ENCODE measurements at regions not wholly inside any gene's neighbourhood (a gene's known extent, or its start where the extent isn't known, plus 50 kb on each side); places are given as distances from the start of the nearest gene placed in this dataset.
"Not testable (repeated sequence)": the region's sequence is repeated elsewhere in the genome, so short reads cannot be mapped to it uniquely, and the experiment has no call there.

DNA sequence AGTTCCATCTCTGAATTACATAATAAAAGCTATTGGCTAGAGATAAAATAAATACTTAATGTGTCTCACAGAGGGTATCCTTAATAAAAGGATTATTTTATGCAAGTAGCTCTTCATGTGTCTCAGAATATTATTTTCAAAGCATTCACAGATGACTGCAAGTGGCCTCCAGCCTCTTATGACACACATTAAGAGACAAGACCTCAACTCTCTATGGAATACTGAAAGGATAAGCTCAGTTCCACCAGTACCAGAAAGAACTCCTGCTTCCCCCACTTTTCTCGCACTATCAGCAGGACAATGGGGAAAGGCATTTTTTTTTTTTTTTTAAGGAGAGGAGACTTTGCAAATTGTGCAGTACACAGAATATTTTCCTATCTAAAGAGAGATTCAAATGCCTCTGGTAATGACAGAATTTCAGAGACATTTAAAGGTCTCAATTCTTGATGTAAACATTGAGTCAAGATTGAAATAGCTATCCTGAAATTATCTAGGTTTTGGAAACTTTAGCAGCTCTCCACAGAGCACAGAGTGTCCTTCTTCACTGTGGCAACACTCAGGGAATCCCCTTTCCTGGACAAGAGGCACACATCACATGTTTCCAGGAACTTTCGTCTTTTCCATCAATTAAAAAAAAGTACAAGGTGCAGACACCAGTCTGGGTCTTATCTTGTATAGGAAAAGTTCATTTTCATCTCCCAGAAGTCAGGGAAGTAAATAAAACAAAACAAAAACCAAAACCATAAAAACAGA, 122.0 kb upstream of the ANK3 start:
- no peak for DNase-seq

DNA sequence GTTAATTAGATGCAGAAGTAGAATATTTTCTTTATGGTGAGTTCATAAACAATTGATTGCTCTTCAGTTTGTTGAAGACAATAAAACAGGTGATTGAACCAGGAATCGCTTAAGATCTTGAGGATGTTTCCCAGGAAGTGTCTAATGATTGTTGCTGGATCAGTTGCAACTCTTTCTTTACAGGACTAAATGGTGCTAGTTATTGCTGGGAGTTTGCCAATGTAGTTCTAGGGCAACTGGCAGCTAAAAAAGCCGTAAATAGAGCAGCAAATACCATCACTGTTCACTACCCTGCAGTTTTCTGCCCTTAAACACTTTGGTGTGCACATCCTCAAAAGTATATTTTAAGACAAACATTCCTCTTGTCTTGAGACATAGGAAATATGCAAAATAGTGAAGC, 119.2 kb upstream of the ANK3 start:
- no peak for DNase-seq

DNA sequence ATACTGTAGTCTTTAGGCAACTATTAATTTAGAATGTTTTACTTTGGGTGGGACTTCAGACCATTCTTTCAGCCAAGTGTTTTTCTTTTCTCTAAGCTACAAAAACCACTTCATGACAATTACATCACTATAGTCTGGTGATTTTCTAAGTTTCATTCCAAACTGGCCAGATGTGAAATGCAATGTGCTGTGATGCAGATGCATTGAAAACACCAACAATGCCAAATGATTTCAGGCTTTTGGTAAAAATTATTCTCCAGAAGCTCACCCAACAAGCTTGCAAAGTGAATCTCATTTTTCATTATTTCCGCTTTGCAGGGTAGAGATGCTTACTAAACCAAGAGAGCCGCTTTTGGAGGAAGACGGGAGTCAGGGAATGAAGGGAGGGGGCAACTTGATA, 118.4 kb upstream of the ANK3 start:
- DNase-seq = no peak

DNA sequence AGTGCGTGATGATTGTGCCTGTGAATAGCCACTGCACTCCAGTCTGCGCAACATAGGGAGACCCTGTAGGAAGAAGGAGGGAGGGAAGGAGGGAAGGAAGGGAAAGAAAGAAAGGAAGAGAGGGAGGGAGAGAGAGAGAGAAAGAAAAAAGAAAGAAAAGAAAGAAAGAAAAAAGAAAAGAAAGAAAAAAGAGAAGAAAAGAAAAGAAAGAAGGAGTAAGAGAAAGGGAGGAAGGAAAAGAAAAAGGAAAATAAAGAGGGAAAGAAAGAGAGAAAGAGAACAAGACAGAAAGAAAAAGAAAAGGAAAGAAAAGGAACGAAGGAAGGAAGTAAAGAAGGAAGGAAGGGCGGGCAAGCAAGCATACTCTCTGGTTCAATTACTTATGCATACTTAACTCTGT, 112.9 kb upstream of the ANK3 start:
- DNase-seq = no peak

DNA sequence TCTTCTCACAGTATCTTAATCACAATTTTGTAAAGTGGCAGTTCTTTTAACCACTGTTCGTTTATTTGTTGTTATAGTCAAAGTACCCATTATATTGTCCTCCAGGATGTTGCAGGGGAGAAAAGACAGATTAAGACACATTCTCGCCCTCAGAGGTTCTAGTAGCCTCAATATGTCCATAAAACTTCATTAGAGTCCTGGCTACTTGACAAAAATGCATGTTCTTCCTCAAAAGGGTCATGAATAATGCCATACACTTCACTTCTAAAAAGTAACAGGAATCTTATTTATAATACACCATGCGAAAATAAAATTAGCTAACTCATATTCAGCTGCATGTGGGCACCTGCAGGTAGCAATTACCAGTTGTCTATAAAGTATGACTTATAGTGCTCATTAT, 109.3 kb upstream of the ANK3 start:
- no peak for DNase-seq

DNA sequence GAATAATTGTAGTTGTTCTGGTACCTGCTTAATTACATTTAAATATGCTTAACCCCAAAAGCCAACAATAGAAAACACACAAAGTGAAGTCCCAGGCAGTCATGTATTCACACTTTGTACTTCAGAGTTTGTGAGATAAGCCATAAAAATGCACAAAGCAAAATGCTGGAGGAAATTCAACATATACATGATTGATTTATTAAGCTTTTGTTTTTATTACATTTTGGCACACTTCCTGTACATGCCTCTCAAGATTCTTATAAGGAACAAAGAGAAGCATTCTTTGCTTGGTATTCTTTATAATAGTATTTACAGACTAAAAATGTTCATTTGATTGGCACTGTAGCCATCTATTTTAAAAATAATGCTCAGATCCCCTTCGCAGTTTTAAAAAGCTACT, 107.7 kb upstream of the ANK3 start:
- no peak for DNase-seq

DNA sequence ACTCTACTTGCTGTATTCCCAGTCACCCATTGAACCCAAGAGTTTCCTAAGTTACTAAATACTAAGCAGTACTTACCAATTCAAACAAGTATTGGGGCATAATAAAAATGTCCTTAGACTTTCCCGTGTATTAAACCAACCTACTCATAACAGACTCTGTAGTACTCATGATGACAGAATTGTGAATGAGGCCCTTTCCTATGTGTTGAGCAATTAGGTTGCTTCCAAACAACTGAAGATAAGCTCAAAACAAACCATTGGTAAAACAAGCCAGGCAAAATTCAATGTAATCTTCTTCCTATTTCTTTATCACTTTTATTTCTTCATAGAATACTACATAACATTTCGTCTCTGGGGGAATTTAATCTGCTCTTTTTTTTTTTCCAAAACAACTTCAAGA, 106.5 kb upstream of the ANK3 start:
- DNase-seq = no peak

DNA sequence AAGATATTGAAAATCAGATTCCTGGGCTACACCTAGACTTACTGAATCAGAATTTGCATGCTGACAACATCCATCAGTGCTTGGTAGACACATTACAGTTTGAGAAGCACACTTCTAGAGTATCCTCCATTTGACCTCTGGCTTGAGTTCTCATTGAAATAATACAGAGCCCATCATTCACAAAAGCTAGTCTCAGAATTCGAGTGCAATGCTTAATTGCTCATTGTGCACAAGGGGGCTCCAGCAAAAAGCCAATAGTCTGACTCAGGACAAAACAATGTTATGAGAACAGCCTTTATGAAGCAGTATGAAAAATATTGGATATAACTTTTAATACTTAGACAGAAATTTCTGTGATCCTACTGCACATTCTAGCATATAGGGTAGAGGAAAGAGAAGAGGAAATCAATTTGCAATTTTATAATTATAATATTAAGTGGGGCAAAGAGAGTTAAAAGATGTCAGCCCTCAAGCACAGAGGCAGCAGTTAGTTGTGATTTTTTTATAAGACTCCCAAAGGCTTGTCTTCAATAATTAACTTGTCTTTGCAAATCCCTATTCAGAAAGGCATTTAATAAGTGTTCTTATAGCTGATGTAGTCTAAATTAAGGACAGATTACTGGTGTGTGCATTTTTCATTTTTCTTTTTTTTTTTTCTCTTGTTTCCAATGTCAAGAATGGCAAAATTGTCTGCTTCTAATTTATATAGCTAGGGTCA, 105.8 kb upstream of the ANK3 start:
- DNase-seq = no peak

DNA sequence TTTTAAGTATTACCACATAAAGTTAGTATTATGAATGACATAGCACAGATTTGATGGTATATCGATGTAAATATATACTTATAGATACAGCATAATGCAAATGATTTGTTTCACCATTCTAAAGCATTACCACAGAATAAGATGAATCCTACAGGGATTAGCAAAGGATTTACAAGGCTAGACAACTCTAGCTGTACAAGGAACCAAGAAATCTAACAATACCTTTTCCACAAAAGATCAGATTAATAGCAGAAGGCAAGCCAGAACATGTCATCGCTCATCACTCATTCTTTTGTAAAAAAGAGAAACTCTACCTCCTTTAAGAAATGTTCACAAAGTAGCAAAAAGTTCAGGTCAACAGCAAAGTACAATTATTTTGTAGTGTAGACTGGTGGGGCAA, 105.1 kb upstream of the ANK3 start:
- DNase-seq = no peak

DNA sequence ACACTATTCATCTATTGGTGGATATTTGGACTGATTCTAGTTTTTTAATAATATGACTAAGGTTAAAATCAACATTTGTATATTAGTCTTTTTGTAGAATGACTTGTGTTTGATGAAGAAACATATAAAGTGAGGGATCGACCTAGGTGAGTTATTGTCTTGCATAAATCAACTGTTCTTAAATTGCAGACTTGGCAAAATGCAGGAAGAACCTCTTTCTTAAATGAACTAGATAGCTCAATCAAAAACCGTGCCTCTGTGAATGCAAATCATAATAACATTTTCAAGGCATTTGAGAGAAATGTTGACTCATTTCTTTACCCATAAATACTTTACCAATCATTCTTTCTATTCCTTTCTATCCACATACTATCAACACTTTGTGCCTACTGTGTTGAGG, 101.5 kb upstream of the ANK3 start:
- DNase-seq = no peak

DNA sequence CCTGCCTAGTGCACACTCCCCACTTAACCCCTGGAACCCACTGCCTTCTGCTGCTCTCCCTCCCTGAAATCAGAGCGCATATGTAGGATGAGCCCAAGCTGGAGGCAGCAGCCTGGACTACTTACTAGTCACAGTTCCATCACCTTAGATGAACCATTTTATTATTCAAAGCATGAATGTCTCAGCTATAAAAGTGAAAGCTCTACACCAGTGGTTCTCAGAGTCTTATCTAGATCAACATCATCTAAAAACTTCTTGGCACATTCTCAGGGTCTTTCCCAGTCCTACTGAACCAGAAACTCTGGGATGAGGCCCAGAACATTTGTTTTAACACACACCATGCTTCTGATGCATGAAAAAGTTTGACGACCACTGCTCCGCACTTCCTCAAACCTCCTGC, 100.3 kb upstream of the ANK3 start:
- no peak for DNase-seq

DNA sequence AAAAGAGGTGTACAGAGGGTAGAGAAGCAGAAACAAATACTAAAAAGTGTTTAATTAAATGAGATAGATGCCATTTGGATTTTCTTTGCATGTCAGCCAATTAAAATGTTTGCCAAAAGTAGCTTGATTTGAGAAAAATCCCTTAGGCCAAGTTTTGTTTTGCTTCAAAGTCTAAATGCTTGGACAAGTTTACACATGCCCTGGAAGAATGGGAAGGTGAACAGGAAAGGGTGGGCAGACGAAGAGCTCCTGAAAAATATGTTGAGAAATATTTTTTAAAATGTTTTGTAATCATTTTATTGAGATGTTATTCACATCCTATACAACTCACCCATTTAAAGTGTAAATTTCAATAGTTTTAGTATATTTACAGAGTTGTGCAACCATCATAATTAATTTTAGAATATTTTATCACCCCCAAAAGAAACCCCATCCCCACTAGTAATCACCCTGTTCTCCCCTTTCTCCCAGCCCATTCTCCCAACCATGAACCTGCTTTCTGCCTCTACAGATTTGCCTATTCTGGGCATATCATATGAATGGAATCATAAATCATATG, 98.5 kb upstream of the ANK3 start:
- no peak for DNase-seq

DNA sequence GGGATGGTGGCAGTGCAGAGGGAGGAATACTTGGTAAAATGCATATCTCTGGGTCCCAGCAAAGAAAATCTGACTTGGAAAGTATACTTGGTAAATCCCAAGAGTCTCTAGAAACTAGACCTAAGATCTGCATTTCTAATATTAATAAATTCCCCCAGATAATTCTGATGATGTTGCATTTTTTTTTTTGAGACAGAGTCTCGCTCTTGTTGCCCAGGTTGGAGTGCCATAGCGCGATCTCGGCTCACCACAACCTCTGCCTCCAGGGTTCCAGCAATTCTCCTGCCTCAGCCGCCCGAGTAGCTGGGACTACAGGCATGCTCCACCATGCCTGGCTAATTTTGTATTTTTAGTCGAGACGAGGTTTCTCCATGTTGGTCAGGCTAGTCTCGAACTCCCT, 97.9 kb upstream of the ANK3 start:
- DNase-seq = no peak

DNA sequence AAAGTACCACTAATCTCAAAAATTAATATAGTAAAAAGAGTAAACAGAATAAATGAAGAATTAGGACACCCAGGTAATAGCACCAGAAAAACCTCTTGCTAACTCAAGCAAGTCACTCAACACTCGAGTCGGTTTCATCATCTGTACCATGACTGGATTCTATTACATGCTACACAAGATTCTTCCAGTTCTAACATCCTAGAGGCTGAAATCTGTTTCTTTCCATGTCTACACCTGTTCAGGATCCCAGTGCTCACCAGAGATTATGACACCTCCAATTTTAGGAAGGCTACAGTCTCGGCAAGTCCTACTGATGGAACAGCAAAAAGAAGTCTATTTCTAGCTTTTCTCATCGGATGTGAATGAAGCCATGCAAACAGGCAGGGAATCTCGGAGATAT, 95.3 kb upstream of the ANK3 start:
- no peak for DNase-seq

DNA sequence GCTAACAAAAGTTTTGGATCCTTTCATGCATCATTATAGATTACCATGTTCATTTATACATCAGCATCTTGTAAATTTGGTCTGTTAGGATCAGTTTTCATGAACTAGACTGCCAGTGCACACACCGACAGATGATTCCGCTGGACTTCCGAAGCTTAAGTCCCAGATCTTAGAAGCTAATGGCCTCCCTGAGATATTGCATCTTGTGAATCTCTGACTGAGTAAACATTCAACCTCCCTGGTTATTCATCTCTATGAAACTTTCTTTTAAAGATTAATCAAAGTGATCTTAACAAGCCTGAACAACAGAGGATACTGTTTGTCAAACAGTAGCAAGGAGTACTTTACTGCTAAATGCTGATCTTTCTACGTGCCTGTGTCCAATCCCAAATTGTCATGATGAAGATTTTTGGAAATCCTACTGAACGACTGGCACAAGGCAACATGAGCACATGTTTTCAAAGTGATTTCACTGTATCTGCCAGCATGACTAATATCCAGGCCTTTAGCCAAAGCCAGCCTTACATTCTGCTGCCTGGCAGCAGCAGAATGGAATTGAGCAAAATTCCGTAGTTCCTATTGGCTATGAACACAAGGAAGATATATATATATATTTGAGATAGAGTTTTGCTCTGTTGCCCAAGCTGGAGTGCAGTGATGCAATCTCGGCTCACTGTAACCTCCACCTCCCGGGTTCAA, 91.3 kb upstream of the ANK3 start:
- no peak for DNase-seq

DNA sequence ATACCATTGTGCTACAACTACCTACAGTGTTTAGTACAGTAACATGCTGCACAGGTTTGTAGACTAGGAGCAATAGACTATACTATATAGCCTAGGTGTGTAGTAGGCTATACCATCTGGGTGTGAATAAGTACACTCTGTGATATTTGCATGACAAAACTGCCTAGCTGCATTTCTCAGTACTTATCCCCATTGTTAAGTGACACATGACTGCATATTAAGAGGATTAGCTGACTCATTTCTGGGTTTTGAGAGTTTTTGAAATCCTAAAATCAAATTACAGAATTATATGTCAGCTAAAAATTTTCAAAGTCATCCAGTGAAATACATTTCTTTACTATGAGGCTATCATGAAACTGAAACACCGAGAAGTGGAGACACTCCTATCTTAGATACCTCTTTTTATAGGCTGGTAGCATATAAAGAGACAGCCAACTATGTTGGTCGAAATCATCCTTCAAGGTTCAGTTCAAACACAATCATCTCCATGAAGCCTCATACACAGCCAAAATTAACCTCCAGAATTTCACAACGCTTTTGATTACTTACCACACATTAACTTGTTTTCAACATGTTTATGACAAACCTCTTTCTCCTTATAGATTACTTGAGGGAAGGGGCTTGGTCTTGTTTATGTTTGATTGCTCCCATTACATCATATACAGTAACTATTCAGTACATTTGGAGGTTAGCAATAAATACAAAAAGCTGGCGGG, 89.8 kb upstream of the ANK3 start:
- DNase-seq = no peak

DNA sequence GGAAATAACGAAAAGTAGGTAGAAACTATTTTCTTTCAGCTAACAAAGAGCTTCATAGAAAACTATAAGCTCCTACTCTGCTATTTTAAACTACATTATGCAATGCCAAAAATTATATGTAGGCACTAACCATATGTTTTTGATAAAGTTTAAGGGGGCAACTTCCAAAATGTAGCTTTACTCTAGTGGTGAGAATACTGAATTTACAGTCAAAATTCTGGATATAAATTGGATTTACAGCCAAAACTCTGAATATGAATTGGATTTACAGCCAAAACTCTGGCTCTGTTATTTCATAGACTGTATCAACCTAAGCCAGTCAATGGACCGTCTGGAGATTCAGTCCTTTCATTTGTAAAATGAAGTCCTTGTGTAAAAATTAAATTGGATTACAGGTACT, 86.8 kb upstream of the ANK3 start:
- no peak for DNase-seq

DNA sequence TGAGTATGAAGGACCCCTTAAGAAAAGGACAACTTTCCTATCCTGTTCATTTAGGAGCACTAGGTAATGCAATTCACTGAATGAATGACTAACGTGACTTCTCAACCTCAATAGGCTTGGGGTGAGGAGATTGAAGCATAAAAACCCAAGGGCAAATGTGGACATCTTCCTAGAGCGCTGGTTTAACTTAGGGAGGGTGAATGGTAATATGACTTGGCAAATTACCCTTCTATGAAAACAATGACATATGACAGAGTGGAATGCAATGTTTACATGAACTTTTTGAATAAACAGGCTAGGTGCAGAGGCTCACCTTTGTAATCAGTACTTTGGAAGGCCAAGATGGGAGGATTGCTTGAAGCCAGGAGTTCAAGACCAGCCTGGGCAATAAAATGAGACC, 83.9 kb upstream of the ANK3 start:
- no peak for DNase-seq

DNA sequence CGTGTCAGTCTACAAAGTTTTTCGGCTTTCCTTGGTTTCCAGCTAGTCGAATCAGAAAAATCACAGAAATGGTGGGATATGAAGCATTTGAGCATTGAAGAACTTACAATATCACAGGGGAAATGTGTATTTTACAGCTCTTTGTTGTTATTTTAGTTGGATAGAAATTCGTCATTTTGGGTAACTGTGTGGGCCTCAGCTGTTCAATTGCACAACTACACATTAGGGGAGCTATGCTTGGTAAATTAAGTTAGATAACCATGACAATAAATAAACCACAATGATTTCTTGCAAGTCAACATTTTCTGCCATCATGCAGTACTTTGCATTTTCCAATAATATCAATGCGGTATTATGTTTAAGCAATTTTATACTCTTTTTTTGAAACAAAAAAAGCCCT, 80.4 kb upstream of the ANK3 start:
- no peak for DNase-seq

DNA sequence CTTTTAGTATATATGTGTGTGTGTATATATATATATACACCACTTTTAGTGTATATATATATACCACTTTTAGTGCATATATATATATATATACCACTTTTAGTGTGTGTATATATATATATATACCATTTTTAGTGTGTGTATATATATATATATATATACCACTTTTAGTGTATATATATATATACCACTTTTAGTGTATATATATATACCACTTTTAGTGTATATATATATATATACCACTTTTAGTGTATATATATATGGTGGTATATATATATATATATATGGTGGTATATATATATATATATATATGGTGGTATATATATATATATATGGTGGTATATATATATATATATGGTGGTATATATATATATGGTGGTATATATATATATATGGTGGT, 79.5 kb upstream of the ANK3 start:
- not testable (repeated sequence) for DNase-seq

DNA sequence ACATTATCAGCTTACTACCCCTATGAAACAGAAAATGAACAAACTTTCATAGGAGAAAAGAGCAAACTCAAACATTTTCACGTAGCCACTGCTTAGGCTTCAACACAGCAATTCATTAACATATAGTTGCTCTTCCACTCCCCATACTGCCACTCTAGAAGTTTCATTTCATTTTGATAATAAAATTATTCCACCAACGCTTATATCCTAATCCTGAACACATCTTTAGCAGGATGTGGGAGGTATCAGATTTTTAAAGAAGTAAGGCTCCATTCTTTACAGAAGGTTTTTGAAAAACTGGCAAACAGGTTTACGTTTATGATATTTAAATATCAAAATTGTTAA, 77.5 kb upstream of the ANK3 start:
- DNase-seq = no peak

DNA sequence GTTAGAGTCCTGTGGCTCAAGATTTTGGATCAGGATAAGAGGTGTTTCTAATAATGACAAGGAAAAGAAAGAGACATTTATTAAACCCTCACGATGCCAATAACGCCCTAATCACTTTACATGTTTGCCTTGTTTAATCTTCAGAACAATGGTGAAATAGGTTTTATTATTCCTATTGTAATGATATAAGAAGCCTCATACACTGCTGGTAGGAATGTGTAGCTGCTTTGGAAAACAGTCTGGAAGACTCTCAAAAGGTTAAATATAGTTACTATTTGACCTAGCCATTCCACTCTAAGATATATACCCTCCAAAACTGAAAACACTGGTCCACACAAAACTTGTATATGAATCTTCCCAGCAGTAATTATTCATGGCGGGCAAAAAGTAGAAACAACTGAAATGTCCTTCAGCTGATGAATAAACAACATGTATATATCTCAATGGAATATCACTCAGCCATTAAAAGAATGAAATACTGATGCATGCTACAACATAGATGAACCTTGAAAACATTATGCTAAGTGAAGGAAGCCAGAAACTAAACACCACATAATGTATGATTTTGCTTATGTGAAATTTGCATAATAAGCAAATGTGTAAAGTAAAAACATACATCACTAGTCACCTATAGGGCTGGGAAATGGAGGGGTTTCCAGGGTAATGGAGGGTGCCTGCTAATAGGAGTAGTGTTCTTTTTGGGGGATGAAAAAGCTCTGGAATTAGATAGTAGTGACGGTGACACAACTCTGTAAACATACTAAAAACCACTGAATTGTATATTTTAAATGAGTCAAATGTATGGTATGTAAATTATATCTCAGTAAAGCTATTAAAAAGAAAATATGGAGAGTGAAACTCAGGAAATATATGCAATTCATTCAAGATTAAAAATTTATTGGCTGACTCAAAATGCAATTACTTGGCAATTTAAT, 76.9 kb upstream of the ANK3 start:
- no peak for DNase-seq

All from stimulated activated naive CD4-positive, alpha-beta T cell (primary cell).